Muscle of leg (tissue), 3 donors: ENCODE measurements at regions not wholly inside any gene's neighbourhood (a gene's known extent, or its start where the extent isn't known, plus 50 kb on each side); places are given as distances from the start of the nearest gene placed in this dataset.

Source experiments
- DNase-seq: peaks from one replicate; pipeline ENCODE4 v3.0.0; 2013
- H3K27ac ChIP-seq: one replicate; pipeline ENCODE4 v1.5.1; 2013; ENCODE audit warnings: mild to moderate bottlenecking, low read length, control low read depth
- H3K27me3 ChIP-seq: one replicate; pipeline ENCODE4 v1.6.1; 2013; ENCODE audit warnings: low read length; ENCODE audit not compliant: control insufficient read depth, insufficient read depth
- H3K36me3 ChIP-seq: one replicate; pipeline ENCODE4 v1.6.1; 2013; ENCODE audit warnings: low read length; ENCODE audit not compliant: control insufficient read depth, insufficient read depth
- H3K4me1 ChIP-seq: one replicate; pipeline ENCODE4 v1.6.1; 2013; ENCODE audit warnings: low read length; ENCODE audit not compliant: control insufficient read depth, insufficient read depth
- H3K4me3 ChIP-seq: one replicate; pipeline ENCODE4 v1.5.1; 2013; ENCODE audit warnings: low read length, control low read depth
- H3K9me3 ChIP-seq: replicated peaks from 2 replicates; pipeline ENCODE4 v1.6.1; 2013; ENCODE audit warnings: low read depth, low read length; ENCODE audit not compliant: control insufficient read depth
- WGBS: methylation state at CpG from one replicate; pipeline ENCODE4 v1.1.5; 2013; ENCODE audit warnings: missing lambda C conversion rate; ENCODE audit not compliant: insufficient coverage; 5-methylcytosine and 5-hydroxymethylcytosine counted together

DNA sequence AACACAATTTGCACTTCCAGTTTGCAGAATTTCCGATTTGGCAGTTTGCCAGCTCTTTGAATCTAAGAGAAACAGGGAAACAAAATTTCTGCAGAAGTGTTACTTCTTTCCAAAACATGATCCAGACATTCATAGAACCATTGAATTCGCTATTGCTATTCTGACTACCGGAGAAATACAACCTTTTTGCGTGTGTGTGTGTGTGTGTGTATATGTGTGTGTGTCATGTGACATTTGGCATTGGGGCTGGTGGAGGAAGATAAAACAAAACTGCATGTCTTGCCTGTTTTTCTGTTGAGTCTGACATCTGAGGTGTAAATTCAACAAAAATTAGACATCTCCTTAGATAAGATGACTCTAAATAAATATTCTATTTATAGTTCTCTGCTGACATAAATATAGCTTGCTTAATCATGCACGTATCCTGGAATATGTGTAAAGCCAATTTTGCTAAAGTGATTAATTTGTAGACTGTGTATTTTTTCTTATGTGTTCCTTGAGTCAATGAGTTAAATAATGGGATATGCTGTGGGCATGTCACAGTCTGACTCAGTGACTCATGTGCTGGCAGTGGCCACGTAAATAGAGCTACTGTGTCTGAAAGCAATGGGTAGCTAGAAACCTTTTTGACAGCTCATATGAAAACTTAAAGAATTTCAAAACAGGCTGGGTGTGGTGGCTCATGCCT is 98.9 kb downstream of the HPGD start:
- WGBS = no CpG with 5 or more reads among the region's 6 CpGs
- peak; percentile 62 for DNase-seq

DNA sequence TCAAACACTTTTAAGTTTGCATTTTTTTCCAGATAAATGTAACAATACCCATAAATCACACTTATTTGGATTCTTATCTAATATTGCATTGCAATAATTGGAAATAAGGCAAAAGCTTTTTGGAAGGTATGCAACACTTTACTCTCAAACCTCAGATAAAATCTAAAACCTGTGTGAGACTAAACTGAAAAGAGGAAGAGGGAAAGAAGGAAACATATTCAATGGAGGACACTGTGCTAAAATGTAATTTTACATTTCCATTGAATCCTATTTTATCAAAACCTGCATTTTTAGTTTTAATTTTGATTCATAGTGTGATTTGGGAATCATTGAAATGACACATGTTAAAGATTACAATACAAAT is 99.4 kb downstream of the HPGD start:
- Histone ChIP-seq H3K27me3 (no peaks in the 10 kb centered on the region), H3K4me3 (no peak overlapping the region), H3K36me3 (no peaks in the 10 kb centered on the region), H3K27ac (no peak overlapping the region), H3K9me3 (no peaks in the 10 kb centered on the region), H3K4me1 (peaks cover 2% of the 10 kb centered on the region)
- DNase-seq = no peak

More for the DNA sequence above, 98.9 kb downstream of the HPGD start:
- Histone ChIP-seq H3K4me1 (peaks cover 2% of the 10 kb centered on the region), H3K9me3 (no peaks in the 10 kb centered on the region), H3K27me3 (no peaks in the 10 kb centered on the region), H3K27ac (no peak overlapping the region), H3K4me3 (no peak overlapping the region), H3K36me3 (no peaks in the 10 kb centered on the region)

DNA sequence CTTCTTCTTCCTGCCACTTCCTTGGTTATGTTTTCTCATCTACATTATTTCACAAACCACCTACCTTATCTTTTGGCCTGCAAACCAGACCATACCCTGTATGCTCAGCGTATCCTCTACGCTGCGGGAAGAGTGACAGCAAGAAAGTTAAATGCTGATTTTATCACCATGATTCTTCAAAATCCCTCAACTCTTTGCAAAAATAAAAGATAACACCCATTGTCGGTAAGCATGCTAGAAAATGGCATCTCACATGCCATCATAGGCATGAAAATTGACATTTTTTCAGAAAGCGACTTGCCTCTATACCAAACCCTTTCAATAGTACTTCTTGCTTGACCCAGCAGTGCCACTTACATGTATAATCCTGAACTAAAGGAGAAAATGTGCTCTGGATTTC is 102.0 kb downstream of the HPGD start:
- no peak overlapping the region for H3K4me3 ChIP-seq
- no peaks in the 10 kb centered on the region for H3K27me3 ChIP-seq
- H3K27ac ChIP-seq = no peak overlapping the region
- peaks cover 2% of the 10 kb centered on the region for H3K4me1 ChIP-seq
- no peaks in the 10 kb centered on the region for H3K36me3 ChIP-seq
- WGBS = 77% methylated on average over 3 of the region's 5 CpGs
- no peak for DNase-seq
- no peaks in the 10 kb centered on the region for H3K9me3 ChIP-seq

DNA sequence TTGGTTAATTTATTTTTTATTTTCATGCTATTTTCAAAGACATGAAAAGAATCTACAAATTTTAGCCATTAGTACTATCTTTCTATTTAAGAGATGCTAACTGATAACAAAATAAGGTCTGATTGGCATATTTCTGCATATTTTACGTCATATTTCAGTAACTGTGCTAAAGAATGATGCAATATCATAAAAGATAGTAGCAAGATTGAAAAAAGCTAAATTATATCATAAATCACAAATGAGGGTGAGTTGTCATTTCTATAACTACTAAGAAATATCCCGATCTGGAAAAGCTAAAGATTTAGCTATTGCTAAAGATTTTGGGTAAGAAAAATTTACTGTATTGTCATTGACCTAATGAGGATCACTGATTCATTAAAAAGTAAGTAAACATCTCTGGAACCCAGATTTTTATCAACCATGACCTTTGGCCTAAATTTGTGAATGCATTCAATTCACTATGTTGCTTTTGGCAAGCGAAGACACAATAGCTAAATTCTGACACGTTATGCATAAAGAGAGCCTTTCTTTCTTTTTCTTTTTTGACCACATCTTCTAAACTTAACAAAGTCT is 103.6 kb downstream of the HPGD start:
- Histone ChIP-seq H3K27ac (no peak overlapping the region), H3K36me3 (no peaks in the 10 kb centered on the region), H3K4me3 (no peak overlapping the region), H3K9me3 (no peaks in the 10 kb centered on the region), H3K27me3 (no peaks in the 10 kb centered on the region), H3K4me1 (peaks cover 2% of the 10 kb centered on the region)
- no CpG with 5 or more reads among the region's 4 CpGs for WGBS
- no peak for DNase-seq

DNA sequence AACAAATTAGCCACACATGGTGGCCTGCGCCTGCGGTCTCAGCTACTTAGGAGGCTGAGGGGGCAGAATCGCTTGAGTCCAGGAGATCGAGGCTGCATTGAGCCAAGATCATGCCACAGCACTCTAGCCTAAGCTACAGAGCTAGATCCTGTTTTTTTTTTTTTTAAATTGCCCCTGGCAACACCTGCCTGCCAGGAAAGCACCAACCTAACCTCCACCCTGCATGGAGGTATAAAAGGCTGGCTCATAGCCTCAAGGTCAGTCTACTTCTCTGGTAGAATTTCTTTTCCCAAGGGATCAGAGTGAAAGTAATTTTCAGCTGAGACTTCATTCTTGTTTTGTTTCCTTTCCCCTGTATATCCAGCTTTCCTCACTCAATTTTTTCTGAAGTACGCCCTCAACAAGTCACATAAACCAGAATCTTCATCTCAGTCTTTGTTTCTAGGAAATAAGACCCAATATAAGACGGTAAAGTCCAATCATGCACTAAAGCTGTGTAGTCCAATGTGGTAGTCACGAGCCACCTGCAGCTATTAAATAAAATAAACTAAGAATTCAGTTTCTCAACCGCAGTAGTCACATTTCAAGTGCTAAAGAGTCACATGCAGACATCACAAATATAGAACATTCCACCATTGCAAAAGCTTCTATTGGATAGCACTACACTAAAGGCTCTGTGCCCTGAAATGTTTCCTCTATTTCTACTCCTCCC is 113.3 kb downstream of the HPGD start:
- Histone ChIP-seq H3K36me3 (no peaks in the 10 kb centered on the region), H3K9me3 (no peaks in the 10 kb centered on the region), H3K27me3 (no peaks in the 10 kb centered on the region), H3K4me3 (no peak overlapping the region), H3K27ac (no peak overlapping the region), H3K4me1 (no peaks in the 10 kb centered on the region)
- 95% methylated on average over 7 of the region's 8 CpGs for WGBS
- no peak for DNase-seq

DNA sequence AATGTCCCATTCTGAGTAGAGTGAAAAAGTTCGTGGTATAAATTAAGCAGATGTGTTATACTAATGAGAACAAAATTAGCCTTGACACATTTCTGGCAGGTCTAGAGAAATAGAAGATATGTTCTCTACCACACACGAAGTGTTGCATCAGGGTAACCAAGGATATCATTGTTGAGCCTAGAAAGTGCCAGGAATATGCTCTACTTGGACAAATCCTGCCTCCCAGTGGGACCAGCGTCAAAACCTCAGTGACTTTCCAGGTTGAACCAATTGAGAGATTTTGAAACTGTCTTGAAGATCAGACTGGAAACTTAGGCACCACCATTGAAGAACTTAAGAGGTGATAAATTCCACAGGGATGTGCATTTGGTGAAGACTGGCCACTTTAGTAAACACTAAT is 115.9 kb downstream of the HPGD start:
- no peak for DNase-seq
- Histone ChIP-seq H3K27ac (no peak overlapping the region), H3K36me3 (no peaks in the 10 kb centered on the region), H3K27me3 (no peaks in the 10 kb centered on the region), H3K9me3 (no peaks in the 10 kb centered on the region), H3K4me1 (no peaks in the 10 kb centered on the region), H3K4me3 (no peak overlapping the region)
- 80% methylated on average over 1 of the region's 3 CpGs for WGBS

DNA sequence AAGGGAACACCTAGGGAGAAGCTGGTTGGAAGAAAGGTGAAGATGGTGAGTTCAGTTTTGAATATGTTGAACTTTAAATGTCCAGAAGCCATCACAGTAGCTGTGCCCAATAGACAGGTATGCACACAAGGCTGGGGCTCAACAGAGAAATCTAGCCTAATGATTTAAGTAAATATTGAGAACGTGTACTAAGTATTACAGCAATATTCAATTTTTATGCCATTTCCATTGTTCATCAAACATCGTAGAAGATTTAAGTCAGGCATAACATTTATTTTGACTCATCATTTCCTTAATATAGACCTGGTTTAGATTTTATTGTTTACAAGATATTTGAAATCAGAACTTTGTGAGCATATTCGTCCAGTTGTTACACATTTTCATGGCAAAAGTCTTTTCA is 116.4 kb downstream of the HPGD start:
- Histone ChIP-seq H3K36me3 (no peaks in the 10 kb centered on the region), H3K4me3 (no peak overlapping the region), H3K27me3 (no peaks in the 10 kb centered on the region), H3K9me3 (no peaks in the 10 kb centered on the region), H3K4me1 (no peaks in the 10 kb centered on the region), H3K27ac (no peak overlapping the region)
- no peak for DNase-seq
- no CpG with 5 or more reads among the region's 3 CpGs for WGBS

DNA sequence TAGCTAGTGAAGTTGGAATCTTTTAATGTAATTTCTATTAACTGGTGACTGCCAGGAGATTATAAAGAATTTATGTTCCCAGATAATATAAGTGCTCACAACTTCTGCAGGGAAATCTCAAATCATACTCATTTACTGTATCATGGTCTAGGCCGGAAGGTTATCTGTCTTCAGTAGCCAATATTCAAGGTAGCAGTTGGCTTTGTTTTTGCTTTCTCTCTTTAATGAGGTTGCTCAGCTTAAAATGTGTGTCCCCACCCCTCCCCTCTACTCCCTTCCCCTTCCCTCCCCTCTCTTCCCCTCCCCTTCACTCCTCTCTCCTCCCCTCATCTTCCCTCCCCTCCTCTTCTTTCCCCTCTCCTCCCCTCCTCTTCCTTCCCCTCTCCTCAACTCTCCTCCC is 117.6 kb downstream of the HPGD start:
- Histone ChIP-seq H3K27me3 (no peaks in the 10 kb centered on the region), H3K27ac (no peak overlapping the region), H3K4me3 (no peak overlapping the region), H3K36me3 (no peaks in the 10 kb centered on the region), H3K9me3 (no peaks in the 10 kb centered on the region), H3K4me1 (no peaks in the 10 kb centered on the region)
- no peak for DNase-seq
- no CpG with 5 or more reads among the region's 1 CpG for WGBS

DNA sequence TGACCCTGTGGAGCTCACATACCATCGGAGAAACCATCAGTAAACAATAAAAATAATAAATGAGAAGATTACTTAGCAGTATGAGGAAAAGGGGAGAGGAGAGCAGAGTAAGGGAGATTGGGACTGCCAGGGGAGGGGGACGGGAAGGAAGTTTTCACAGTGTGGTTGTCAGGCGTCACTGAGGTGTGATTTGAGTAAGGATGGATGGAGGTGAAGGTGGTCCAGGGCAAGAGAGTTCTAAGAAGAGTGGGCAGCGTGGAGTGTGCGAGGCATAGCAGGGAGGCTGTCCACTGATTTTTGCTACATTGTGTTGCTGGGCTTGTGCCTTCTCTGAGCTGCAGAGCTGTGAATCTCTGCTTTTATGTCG is 119.1 kb downstream of the HPGD start:
- Histone ChIP-seq H3K9me3 (no peaks in the 10 kb centered on the region), H3K27ac (no peak overlapping the region), H3K27me3 (no peaks in the 10 kb centered on the region), H3K36me3 (no peaks in the 10 kb centered on the region), H3K4me1 (peaks cover 1% of the 10 kb centered on the region), H3K4me3 (no peak overlapping the region)
- no peak for DNase-seq
- 70% methylated on average over 3 of the region's 6 CpGs for WGBS

DNA sequence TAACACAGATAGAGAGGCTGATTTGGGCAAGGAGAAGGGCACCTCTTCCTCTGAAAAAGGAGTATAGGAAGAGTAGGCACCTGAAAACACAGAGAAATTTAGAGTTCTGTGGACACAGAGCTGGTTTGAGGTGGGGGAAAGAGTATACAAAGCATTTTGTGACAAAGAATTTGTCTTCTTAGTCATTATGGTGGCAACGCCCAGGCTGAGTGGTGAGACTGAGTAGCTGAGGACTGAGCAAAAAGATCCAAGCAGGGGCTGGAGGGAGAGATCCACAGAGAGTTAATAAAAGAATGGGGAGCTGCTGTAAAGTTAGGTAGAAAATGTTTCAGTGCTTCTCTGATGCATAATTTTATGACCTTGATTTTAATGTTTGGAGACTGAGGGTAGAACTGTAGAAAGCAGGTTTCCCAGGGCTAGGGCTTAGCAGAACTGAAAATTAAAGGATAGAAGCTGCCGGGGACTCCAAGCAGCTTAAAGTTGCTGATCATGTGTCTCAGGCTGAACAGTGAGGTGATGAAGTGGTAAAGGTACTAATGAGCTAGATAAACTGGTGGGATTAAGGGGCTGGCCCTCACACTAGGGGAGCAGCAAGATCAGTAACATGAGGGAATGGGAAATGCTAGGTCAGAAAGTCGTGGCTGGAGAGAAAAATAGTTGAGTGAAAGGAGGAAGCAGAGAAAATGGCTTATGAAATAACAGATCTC is 118.9 kb downstream of the CEP44 start:
- Histone ChIP-seq H3K4me1 (peaks cover 2% of the 10 kb centered on the region), H3K9me3 (no peaks in the 10 kb centered on the region), H3K27ac (no peak overlapping the region), H3K36me3 (no peaks in the 10 kb centered on the region), H3K4me3 (no peak overlapping the region), H3K27me3 (no peaks in the 10 kb centered on the region)
- DNase-seq = no peak
- 69% methylated on average over 2 of the region's 3 CpGs for WGBS
